ENCODE measurements at regions not wholly inside any gene's neighbourhood (a gene's known extent, or its start where the extent isn't known, plus 50 kb on each side); places are given as distances from the start of the nearest gene placed in this dataset.

- TF ChIP-seq POLR2A (IDR thresholded peaks at IDR 0.05): no peak
- TF ChIP-seq, protein P1, sequence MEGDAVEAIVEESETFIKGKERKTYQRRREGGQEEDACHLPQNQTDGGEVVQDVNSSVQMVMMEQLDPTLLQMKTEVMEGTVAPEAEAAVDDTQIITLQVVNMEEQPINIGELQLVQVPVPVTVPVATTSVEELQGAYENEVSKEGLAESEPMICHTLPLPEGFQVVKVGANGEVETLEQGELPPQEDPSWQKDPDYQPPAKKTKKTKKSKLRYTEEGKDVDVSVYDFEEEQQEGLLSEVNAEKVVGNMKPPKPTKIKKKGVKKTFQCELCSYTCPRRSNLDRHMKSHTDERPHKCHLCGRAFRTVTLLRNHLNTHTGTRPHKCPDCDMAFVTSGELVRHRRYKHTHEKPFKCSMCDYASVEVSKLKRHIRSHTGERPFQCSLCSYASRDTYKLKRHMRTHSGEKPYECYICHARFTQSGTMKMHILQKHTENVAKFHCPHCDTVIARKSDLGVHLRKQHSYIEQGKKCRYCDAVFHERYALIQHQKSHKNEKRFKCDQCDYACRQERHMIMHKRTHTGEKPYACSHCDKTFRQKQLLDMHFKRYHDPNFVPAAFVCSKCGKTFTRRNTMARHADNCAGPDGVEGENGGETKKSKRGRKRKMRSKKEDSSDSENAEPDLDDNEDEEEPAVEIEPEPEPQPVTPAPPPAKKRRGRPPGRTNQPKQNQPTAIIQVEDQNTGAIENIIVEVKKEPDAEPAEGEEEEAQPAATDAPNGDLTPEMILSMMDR (IDR thresholded peaks at IDR 0.05 in 4 of 5, conservative IDR thresholded peaks at IDR 0.05 in 1 of 5): no peak
Observed at GRCh38 chr1:58390091-58390490, 156.4 kb downstream of the OMA1 start.
